ENCODE measurements at regions not wholly inside any gene's neighbourhood (a gene's known extent, or its start where the extent isn't known, plus 50 kb on each side); places are given as distances from the start of the nearest gene placed in this dataset.

DNA sequence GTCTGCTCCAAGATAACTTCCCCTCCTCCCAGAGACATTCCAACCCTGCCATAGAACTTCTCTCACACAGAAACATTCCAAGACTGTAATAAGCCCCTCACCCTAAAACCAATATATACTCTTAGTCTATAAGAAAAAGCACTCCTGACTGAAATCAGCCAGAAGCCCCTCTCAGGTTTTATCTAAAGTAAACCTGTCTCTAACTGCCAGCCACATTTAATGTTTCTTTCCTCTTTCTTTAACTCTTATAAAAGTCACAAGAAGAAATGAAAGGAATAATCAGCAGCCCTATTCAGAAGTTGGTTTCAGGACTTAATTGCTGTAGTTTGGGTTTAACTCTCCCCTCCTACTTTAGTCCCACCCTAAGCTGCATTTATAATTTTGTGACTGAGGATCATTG, 165.0 kb upstream of the ZCCHC13 start (continued):
- TF ChIP-seq, protein P1, sequence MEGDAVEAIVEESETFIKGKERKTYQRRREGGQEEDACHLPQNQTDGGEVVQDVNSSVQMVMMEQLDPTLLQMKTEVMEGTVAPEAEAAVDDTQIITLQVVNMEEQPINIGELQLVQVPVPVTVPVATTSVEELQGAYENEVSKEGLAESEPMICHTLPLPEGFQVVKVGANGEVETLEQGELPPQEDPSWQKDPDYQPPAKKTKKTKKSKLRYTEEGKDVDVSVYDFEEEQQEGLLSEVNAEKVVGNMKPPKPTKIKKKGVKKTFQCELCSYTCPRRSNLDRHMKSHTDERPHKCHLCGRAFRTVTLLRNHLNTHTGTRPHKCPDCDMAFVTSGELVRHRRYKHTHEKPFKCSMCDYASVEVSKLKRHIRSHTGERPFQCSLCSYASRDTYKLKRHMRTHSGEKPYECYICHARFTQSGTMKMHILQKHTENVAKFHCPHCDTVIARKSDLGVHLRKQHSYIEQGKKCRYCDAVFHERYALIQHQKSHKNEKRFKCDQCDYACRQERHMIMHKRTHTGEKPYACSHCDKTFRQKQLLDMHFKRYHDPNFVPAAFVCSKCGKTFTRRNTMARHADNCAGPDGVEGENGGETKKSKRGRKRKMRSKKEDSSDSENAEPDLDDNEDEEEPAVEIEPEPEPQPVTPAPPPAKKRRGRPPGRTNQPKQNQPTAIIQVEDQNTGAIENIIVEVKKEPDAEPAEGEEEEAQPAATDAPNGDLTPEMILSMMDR (IDR thresholded peaks at IDR 0.05): no peak
- TF ChIP-seq SIN3A (IDR thresholded peaks at IDR 0.05; ENCODE audit: borderline replicate concordance, low read depth, low read length) (no peak), RAD21 (IDR thresholded peaks at IDR 0.05; ENCODE audit: low read length) (no peak), EP300 (IDR thresholded peaks at IDR 0.05; ENCODE audit: borderline replicate concordance in 1 of 2, low read depth in 1 of 2, low read length in 1 of 2) (no peak), POLR2AphosphoS5 (IDR thresholded peaks at IDR 0.05; ENCODE audit: low read depth, low read length) (no peak)
- TF ChIP-seq, protein P2, sequence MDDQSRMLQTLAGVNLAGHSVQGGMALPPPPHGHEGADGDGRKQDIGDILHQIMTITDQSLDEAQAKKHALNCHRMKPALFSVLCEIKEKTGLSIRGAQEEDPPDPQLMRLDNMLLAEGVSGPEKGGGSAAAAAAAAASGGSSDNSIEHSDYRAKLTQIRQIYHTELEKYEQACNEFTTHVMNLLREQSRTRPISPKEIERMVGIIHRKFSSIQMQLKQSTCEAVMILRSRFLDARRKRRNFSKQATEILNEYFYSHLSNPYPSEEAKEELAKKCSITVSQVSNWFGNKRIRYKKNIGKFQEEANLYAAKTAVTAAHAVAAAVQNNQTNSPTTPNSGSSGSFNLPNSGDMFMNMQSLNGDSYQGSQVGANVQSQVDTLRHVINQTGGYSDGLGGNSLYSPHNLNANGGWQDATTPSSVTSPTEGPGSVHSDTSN (IDR thresholded peaks at IDR 0.05): no peak
- TF ChIP-seq, protein P3, sequence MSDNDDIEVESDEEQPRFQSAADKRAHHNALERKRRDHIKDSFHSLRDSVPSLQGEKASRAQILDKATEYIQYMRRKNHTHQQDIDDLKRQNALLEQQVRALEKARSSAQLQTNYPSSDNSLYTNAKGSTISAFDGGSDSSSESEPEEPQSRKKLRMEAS (IDR thresholded peaks at IDR 0.05; ENCODE audit: low read depth): no peak

DNA sequence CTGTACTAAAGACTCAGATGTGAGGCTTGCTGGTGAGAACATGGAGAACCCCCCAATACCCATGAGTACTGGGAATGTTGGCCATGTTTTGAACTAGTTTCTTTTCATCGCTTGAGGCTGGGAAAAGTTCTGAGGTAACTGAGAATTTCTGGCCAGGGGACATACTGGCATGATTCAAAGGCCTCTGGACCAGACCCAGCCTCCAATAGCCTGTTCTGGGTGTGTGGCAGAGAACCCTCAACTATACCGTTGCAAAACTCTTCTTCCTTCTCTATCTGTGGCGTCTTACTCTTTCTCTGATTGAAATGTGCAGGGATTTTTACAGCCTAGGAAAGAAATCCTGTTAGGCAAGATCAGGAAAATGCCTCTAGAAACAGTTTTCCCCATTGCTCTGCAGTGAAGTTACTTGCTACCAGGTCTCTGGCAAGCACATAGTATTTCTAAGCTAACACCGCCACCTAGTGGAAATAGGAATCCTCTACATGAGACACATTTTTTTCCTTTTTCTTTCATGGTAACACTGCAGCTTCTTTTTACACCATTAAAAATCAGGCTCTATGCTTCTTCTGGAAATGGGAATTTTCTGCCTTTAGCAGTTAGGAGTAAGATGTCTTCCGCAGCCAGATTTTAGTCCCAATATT, 170.7 kb upstream of the ZCCHC13 start:
- Histone ChIP-seq H3K9ac (no peak overlapping the region), H3K27me3 (ENCODE audit: insufficient read depth) (no peaks in the 10 kb centered on the region), H3K9me3 (no peaks in the 10 kb centered on the region), H3K9me2 (no peaks in the 10 kb centered on the region), H3K79me2 (ENCODE audit: insufficient read depth) (no peaks in the 10 kb centered on the region), H3K4me1 (ENCODE audit: control insufficient read depth in 1 of 2, insufficient read depth in 2 of 2, low read depth in 1 of 2, low read length in 1 of 2) (no peaks in the 10 kb centered on the region), H3K27ac (ENCODE audit: low read depth in 2 of 2, low read length in 1 of 2) (no peak overlapping the region), H2AFZ (ENCODE audit: low read depth) (no peak overlapping the region), H3K36me3 (replicated peaks in 1 of 2; ENCODE audit: control insufficient read depth in 1 of 2, insufficient read depth in 2 of 2, low read length in 1 of 2) (no peaks in the 10 kb centered on the region), H3F3A (replicated peaks; ENCODE audit: insufficient read depth) (no peaks in the 10 kb centered on the region), H3K4me2 (no peak overlapping the region), H3K4me3 (ENCODE audit: low read depth in 2 of 2, low read length in 1 of 2) (no peak overlapping the region), H4K20me1 (ENCODE audit: insufficient read depth) (no peaks in the 10 kb centered on the region)
- DNase-seq: peak; percentile 63
- TF ChIP-seq RAD21 (IDR thresholded peaks at IDR 0.05; ENCODE audit: low read length): peak; percentile 90
- TF ChIP-seq, protein P1 (IDR thresholded peaks at IDR 0.05): peak; percentile 83
- no peak for TF ChIP-seq EZH2phosphoT487 (IDR thresholded peaks at IDR 0.05; ENCODE audit: borderline replicate concordance, low read depth)
- TF ChIP-seq FOSL2 (IDR thresholded peaks at IDR 0.05; ENCODE audit: borderline replicate concordance, low read depth): no peak
- TF ChIP-seq, protein P4, sequence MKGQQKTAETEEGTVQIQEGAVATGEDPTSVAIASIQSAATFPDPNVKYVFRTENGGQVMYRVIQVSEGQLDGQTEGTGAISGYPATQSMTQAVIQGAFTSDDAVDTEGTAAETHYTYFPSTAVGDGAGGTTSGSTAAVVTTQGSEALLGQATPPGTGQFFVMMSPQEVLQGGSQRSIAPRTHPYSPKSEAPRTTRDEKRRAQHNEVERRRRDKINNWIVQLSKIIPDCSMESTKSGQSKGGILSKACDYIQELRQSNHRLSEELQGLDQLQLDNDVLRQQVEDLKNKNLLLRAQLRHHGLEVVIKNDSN (IDR thresholded peaks at IDR 0.05; ENCODE audit: borderline replicate concordance, low read depth): no peak
- peak; percentile 82 for TF ChIP-seq SMC3 (IDR thresholded peaks at IDR 0.05; ENCODE audit: low read depth, low read length)
- ChIA-PET POLR2A (no interaction called here), CTCF (interaction anchor here (0.6 to 3.0 kb wide), 21 partner anchors 8 to 926 kb away, joined by 3 to 24 read pairs (median 4); no protein-coding TSS in a partner anchor)
- 44% methylated on average over 5 of the region's 5 CpGs for WGBS (ENCODE audit: low lambda C conversion rate)

Data from SK-N-SH (cell line).